ENCODE measurements at regions not wholly inside any gene's neighbourhood (a gene's known extent, or its start where the extent isn't known, plus 50 kb on each side); places are given as distances from the start of the nearest gene placed in this dataset.

GRCh38 chr4:156615066-156615531, 356.5 kb downstream of the PDGFC start:
- Histone ChIP-seq H3F3A (ENCODE audit: insufficient read depth) (no peaks in the 10 kb centered on the region), H3K4me2 (ENCODE audit: low read depth, low read length, poor library complexity, severe bottlenecking) (no peak overlapping the region), H3K9ac (ENCODE audit: low read length) (no peak overlapping the region), H3K27me3 (ENCODE audit: low read length) (no peaks in the 10 kb centered on the region), H4K20me1 (ENCODE audit: low read depth, low read length) (no peaks in the 10 kb centered on the region), H3K27ac (ENCODE audit: low read depth, low read length) (no peak overlapping the region), H2AFZ (ENCODE audit: low read depth, low read length, severe bottlenecking) (no peak overlapping the region), H3K4me3 (ENCODE audit: insufficient read depth, low read length, poor library complexity, severe bottlenecking) (no peak overlapping the region), H3K9me2 (replicated peaks; ENCODE audit: insufficient read depth, low read length) (no peaks in the 10 kb centered on the region), H3K9me3 (ENCODE audit: insufficient read depth, low read length) (no peaks in the 10 kb centered on the region), H3K36me3 (ENCODE audit: low read length) (no peaks in the 10 kb centered on the region), H3K79me2 (ENCODE audit: insufficient read depth, low read length) (no peaks in the 10 kb centered on the region)
- TF ChIP-seq EZH2phosphoT487 (conservative IDR thresholded peaks at IDR 0.05; ENCODE audit: low read length): no peak

- H3K9ac ChIP-seq (ENCODE audit: low read length): no peak overlapping the region
- no peaks in the 10 kb centered on the region for H3F3A ChIP-seq (ENCODE audit: insufficient read depth)
- H3K9me3 ChIP-seq (ENCODE audit: insufficient read depth, low read length): no peaks in the 10 kb centered on the region
- H3K9me2 ChIP-seq (replicated peaks; ENCODE audit: insufficient read depth, low read length): no peaks in the 10 kb centered on the region
- TF ChIP-seq CTCF (IDR thresholded peaks at IDR 0.05; ENCODE audit: insufficient read depth, low read length, poor library complexity, severe bottlenecking): no peak
- no peak for TF ChIP-seq EZH2phosphoT487 (conservative IDR thresholded peaks at IDR 0.05; ENCODE audit: low read length)
- no peaks in the 10 kb centered on the region for H3K27me3 ChIP-seq (ENCODE audit: low read length)
- H3K4me3 ChIP-seq (ENCODE audit: insufficient read depth, low read length, poor library complexity, severe bottlenecking): no peak overlapping the region
- H2AFZ ChIP-seq (ENCODE audit: low read depth, low read length, severe bottlenecking): no peak overlapping the region
- H3K27ac ChIP-seq (ENCODE audit: low read depth, low read length): no peak overlapping the region
- no peak overlapping the region for H3K4me2 ChIP-seq (ENCODE audit: low read depth, low read length, poor library complexity, severe bottlenecking)
- no peaks in the 10 kb centered on the region for H3K36me3 ChIP-seq (ENCODE audit: low read length)
- H3K79me2 ChIP-seq (ENCODE audit: insufficient read depth, low read length): no peaks in the 10 kb centered on the region
- no peaks in the 10 kb centered on the region for H4K20me1 ChIP-seq (ENCODE audit: low read depth, low read length)
Observed at GRCh38 chr4:156614536-156614935, 357.1 kb downstream of the PDGFC start.

- TF ChIP-seq EZH2phosphoT487 (conservative IDR thresholded peaks at IDR 0.05; ENCODE audit: low read length) (no peak), CTCF (IDR thresholded peaks at IDR 0.05; ENCODE audit: insufficient read depth, low read length, poor library complexity, severe bottlenecking) (no peak)
- H3F3A ChIP-seq (ENCODE audit: insufficient read depth): no peaks in the 10 kb centered on the region
- H2AFZ ChIP-seq (ENCODE audit: low read depth, low read length, severe bottlenecking): no peak overlapping the region
- H4K20me1 ChIP-seq (ENCODE audit: low read depth, low read length): no peaks in the 10 kb centered on the region
- no peak overlapping the region for H3K9ac ChIP-seq (ENCODE audit: low read length)
- no peaks in the 10 kb centered on the region for H3K79me2 ChIP-seq (ENCODE audit: insufficient read depth, low read length)
- no peak overlapping the region for H3K27ac ChIP-seq (ENCODE audit: low read depth, low read length)
- H3K4me2 ChIP-seq (ENCODE audit: low read depth, low read length, poor library complexity, severe bottlenecking): no peak overlapping the region
- H3K36me3 ChIP-seq (ENCODE audit: low read length): no peaks in the 10 kb centered on the region
- no peaks in the 10 kb centered on the region for H3K27me3 ChIP-seq (ENCODE audit: low read length)
- no peaks in the 10 kb centered on the region for H3K9me2 ChIP-seq (replicated peaks; ENCODE audit: insufficient read depth, low read length)
- no peaks in the 10 kb centered on the region for H3K9me3 ChIP-seq (ENCODE audit: insufficient read depth, low read length)
- no peak overlapping the region for H3K4me3 ChIP-seq (ENCODE audit: insufficient read depth, low read length, poor library complexity, severe bottlenecking)
Observed at GRCh38 chr4:156609421-156609820, 362.2 kb downstream of the PDGFC start.

GRCh38 chr4:156608651-156609050, 362.9 kb downstream of the PDGFC start:
- no peaks in the 10 kb centered on the region for H3K36me3 ChIP-seq (ENCODE audit: low read length)
- no peak overlapping the region for H3K4me3 ChIP-seq (ENCODE audit: insufficient read depth, low read length, poor library complexity, severe bottlenecking)
- no peaks in the 10 kb centered on the region for H3K27me3 ChIP-seq (ENCODE audit: low read length)
- TF ChIP-seq EZH2phosphoT487 (conservative IDR thresholded peaks at IDR 0.05; ENCODE audit: low read length): no peak
- TF ChIP-seq CTCF (IDR thresholded peaks at IDR 0.05; ENCODE audit: insufficient read depth, low read length, poor library complexity, severe bottlenecking): no peak
- no peaks in the 10 kb centered on the region for H3F3A ChIP-seq (ENCODE audit: insufficient read depth)
- H4K20me1 ChIP-seq (ENCODE audit: low read depth, low read length): no peaks in the 10 kb centered on the region
- H3K9me3 ChIP-seq (ENCODE audit: insufficient read depth, low read length): no peaks in the 10 kb centered on the region
- no peak overlapping the region for H3K27ac ChIP-seq (ENCODE audit: low read depth, low read length)
- no peaks in the 10 kb centered on the region for H3K79me2 ChIP-seq (ENCODE audit: insufficient read depth, low read length)
- H3K4me2 ChIP-seq (ENCODE audit: low read depth, low read length, poor library complexity, severe bottlenecking): no peak overlapping the region
- no peaks in the 10 kb centered on the region for H3K9me2 ChIP-seq (replicated peaks; ENCODE audit: insufficient read depth, low read length)
- no peak overlapping the region for H3K9ac ChIP-seq (ENCODE audit: low read length)
- H2AFZ ChIP-seq (ENCODE audit: low read depth, low read length, severe bottlenecking): no peak overlapping the region
